ENCODE measurements at regions not wholly inside any gene's neighbourhood (a gene's known extent, or its start where the extent isn't known, plus 50 kb on each side); places are given as distances from the start of the nearest gene placed in this dataset.

GRCh38 chr11:91986218-91986617 is 238.4 kb upstream of the FAT3 start:
- no peaks in the 10 kb centered on the region for H3K4me1 ChIP-seq (ENCODE audit: control insufficient read depth, low read length)
- no peaks in the 10 kb centered on the region for H3K27me3 ChIP-seq (ENCODE audit: control insufficient read depth, low read length)
- no peak for TF ChIP-seq EZH2phosphoT487 (IDR thresholded peaks at IDR 0.05; ENCODE audit: borderline replicate concordance, low read length)
- TF ChIP-seq CTCF (IDR thresholded peaks at IDR 0.05; ENCODE audit: low read depth, low read length, poor library complexity, severe bottlenecking): no peak
- H3K4me3 ChIP-seq (ENCODE audit: low read length): no peak overlapping the region
- H3F3A ChIP-seq (ENCODE audit: control insufficient read depth, insufficient read depth): no peaks in the 10 kb centered on the region
- no peaks in the 10 kb centered on the region for H3K9me2 ChIP-seq (replicated peaks; ENCODE audit: control insufficient read depth, low read length)
- no peaks in the 10 kb centered on the region for H3K79me2 ChIP-seq (ENCODE audit: control insufficient read depth, low read length)
- no peaks in the 10 kb centered on the region for H3K9me3 ChIP-seq (ENCODE audit: control insufficient read depth, insufficient read depth, low read length)
- no peak overlapping the region for H3K27ac ChIP-seq (ENCODE audit: low read depth, low read length)
- H3K36me3 ChIP-seq (ENCODE audit: control insufficient read depth, low read length): no peaks in the 10 kb centered on the region
- H4K20me1 ChIP-seq (ENCODE audit: control insufficient read depth, insufficient read depth, low read depth, low read length): no peaks in the 10 kb centered on the region
- H3K4me2 ChIP-seq (ENCODE audit: low read length): no peak overlapping the region

GRCh38 chr11:91984033-91984584 is 240.5 kb upstream of the FAT3 start:
- Histone ChIP-seq H3K4me1 (ENCODE audit: control insufficient read depth, low read length) (no peaks in the 10 kb centered on the region), H3K79me2 (ENCODE audit: control insufficient read depth, low read length) (no peaks in the 10 kb centered on the region), H3K27me3 (ENCODE audit: control insufficient read depth, low read length) (no peaks in the 10 kb centered on the region), H3K36me3 (ENCODE audit: control insufficient read depth, low read length) (no peaks in the 10 kb centered on the region), H3K9me2 (replicated peaks; ENCODE audit: control insufficient read depth, low read length) (no peaks in the 10 kb centered on the region), H3K4me2 (ENCODE audit: low read length) (no peak overlapping the region), H3K27ac (ENCODE audit: low read depth, low read length) (no peak overlapping the region), H3K9me3 (ENCODE audit: control insufficient read depth, insufficient read depth, low read length) (no peaks in the 10 kb centered on the region), H3F3A (ENCODE audit: control insufficient read depth, insufficient read depth) (no peaks in the 10 kb centered on the region), H4K20me1 (ENCODE audit: control insufficient read depth, insufficient read depth, low read depth, low read length) (no peaks in the 10 kb centered on the region), H3K4me3 (ENCODE audit: low read length) (no peak overlapping the region)
- TF ChIP-seq CTCF (IDR thresholded peaks at IDR 0.05; ENCODE audit: low read depth, low read length, poor library complexity, severe bottlenecking) (no peak), EZH2phosphoT487 (IDR thresholded peaks at IDR 0.05; ENCODE audit: borderline replicate concordance, low read length) (no peak)

- no peaks in the 10 kb centered on the region for H4K20me1 ChIP-seq (ENCODE audit: control insufficient read depth, insufficient read depth, low read depth, low read length)
- no peaks in the 10 kb centered on the region for H3K27me3 ChIP-seq (ENCODE audit: control insufficient read depth, low read length)
- TF ChIP-seq EZH2phosphoT487 (IDR thresholded peaks at IDR 0.05; ENCODE audit: borderline replicate concordance, low read length): no peak
- no peak for TF ChIP-seq CTCF (IDR thresholded peaks at IDR 0.05; ENCODE audit: low read depth, low read length, poor library complexity, severe bottlenecking)
- no peak overlapping the region for H3K4me3 ChIP-seq (ENCODE audit: low read length)
- H3K4me2 ChIP-seq (ENCODE audit: low read length): no peak overlapping the region
- no peaks in the 10 kb centered on the region for H3K9me2 ChIP-seq (replicated peaks; ENCODE audit: control insufficient read depth, low read length)
- H3F3A ChIP-seq (ENCODE audit: control insufficient read depth, insufficient read depth): no peaks in the 10 kb centered on the region
- no peak overlapping the region for H3K27ac ChIP-seq (ENCODE audit: low read depth, low read length)
- H3K36me3 ChIP-seq (ENCODE audit: control insufficient read depth, low read length): no peaks in the 10 kb centered on the region
- no peaks in the 10 kb centered on the region for H3K9me3 ChIP-seq (ENCODE audit: control insufficient read depth, insufficient read depth, low read length)
- H3K79me2 ChIP-seq (ENCODE audit: control insufficient read depth, low read length): no peaks in the 10 kb centered on the region
- no peaks in the 10 kb centered on the region for H3K4me1 ChIP-seq (ENCODE audit: control insufficient read depth, low read length)
Observed at GRCh38 chr11:91981995-91982394, 242.6 kb upstream of the FAT3 start.

All from DOHH2 (cell line).